ENCODE measurements at regions not wholly inside any gene's neighbourhood (a gene's known extent, or its start where the extent isn't known, plus 50 kb on each side); places are given as distances from the start of the nearest gene placed in this dataset.

DNA sequence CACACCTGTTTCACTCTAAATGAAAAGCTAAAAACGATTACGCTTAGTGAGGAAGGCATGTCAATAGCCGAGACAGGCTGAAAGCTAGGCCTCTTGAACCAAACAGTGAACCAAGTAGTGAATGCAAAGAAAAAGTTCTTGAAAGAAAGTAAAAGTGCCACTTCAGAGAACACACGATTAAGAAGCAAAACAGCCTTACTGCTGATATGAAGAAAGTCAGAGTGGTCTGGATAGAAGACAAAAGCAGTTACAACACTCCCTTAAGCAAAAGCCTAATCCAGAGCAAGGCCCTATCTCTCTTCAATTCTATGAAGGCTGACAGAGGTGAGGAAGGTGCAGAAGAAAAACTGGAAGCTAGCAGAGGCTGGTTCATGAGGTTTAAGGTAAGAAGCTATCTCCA, 130.7 kb downstream of the SIPA1L2 start:
- ATAC-seq (no peak), DNase-seq (no peak)
- intact Hi-C loops (cut with DNase I, micrococcal nuclease) = no loop called here

DNA sequence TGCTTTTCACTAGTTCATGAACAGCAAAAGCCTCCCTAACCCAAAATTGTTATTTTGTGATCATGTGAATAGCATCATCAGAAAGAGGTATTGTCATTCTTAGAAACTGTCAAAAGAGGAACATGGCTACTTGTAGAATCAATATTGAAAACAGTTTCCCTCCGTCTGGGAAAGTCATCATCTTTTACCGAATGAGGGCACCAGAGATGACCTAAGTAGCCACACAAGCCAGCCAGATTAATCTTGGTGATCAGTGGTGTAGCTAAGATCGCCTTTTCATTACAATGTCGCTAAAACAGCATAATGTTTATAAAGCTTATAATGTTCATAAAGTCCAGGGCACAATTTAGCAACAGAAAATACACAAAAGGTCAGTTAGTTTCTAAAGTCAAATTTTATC, 136.1 kb downstream of the SIPA1L2 start:
- intact Hi-C loops (cut with DNase I, micrococcal nuclease) = no loop called here
- no peak for ATAC-seq

DNA sequence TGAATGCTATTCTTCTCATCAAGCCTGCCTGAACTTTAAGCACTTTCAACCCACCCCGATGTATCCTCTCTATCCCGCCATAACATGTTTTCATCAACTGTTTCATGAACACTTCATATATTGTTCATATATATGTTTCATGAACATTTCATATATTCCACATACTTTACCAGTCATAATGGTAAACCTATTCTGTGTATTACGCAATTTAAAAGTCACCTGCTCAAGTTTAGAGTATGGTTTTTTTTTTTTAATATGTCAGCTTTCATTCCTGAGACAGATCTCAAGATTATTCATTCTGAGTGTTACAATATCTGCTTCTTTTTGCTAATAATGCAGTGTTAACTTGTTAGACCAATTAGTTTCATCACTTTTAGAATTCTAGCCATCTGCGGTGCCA, 140.7 kb downstream of the SIPA1L2 start:
- DNase-seq (no peak), ATAC-seq (no peak)
- intact Hi-C loops (cut with DNase I, micrococcal nuclease) = no loop called here

More for the DNA sequence above, 136.1 kb downstream of the SIPA1L2 start:
- DNase-seq = no peak

DNA sequence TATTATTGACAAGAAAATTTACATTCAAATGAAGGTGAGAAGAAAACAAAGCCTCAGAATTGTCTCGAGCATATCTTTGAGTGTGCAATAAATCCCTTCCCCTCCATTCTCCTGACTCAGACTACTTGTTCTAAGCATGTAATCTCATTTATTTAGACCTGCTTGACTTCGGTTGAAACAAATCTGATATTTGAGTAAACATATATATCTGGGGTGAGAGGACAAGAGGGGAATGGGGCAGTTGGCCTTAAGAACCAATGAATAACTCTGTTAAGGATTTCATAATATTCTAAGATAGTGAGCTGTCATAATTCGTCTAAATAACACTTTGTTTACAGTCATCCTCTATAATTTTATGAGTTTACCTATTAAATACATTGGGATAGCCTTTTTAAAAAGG, 142.7 kb downstream of the SIPA1L2 start:
- intact Hi-C loops (cut with DNase I, micrococcal nuclease) = no loop called here
- ATAC-seq = no peak
- no peak for DNase-seq

DNA sequence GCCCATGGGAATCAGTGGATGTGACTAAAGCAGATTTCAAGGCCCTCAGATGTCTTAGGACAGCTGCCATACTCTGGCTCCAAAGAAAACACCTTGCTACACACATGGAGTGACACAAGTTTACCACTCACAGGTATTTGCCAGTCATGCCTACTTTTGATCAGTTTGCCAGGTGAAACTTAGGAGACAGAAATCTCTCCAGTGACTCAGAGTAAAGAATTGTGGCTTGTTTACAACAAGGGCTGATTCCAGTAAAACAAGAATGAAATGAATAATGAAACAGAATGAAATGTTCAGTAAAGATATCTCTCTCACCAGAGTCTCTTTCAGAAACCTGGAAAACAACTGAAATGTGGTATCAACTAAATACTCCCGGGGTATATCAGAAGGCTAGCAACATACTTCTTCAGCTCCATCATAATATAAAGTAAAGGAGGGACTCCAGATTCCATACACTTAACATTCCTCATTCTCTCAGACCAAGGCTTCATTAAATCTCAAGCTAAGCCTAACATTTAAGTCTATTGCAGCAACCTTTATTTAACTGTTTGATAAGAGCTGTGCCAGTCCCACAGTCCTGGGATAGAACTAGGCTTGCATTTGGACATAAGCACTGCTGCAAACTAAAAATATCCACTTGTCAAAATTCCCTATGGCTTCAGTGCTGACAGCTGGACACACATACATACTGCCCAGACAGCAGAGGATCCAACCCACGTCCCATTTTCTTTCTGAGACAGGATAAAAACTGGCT, 143.3 kb downstream of the SIPA1L2 start:
- intact Hi-C loops (cut with DNase I, micrococcal nuclease) = no loop called here
- DNase-seq (no peak), ATAC-seq (no peak)

DNA sequence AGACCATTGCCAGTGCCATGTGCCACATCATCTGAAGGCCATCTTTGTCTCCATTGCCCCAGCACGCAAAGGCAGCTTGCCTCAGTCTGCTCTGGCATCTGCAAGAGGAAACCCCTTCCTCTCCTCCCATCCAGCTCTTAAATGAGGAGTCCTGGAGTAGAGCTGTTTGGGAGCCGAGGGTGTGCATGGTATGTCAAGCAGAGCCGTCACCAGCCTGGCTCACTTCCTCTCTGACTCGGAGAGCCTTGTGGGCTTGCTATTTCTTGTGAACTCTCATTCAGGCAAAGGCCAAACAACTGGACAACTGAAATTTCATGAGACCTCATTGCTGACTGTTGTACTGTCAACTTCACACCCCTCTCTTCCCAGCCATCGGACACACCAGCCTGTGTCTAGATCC, 143.9 kb downstream of the SIPA1L2 start:
- DNase-seq = no peak
- intact Hi-C loops (cut with DNase I, micrococcal nuclease) = no loop called here
- no peak for ATAC-seq

DNA sequence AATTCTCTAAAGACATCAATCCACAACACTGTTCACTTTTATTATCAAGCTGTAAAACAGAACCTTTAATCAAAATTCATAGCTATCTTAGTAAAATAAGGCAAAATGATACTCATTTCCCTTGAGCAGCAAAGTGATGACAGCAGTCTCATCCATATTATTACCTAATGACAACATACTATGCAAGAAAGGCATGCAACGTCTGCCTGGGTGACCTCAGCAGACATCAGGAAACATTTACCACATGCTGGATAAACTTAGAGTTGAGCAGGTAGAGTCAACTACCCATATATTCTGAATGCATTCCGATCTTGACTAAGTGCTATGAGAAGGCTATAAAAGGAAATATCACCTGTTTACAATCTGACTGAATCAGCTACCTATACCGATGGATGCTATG, 145.1 kb downstream of the SIPA1L2 start:
- DNase-seq = no peak
- intact Hi-C loops (cut with DNase I, micrococcal nuclease) = no loop called here
- no peak for ATAC-seq

DNA sequence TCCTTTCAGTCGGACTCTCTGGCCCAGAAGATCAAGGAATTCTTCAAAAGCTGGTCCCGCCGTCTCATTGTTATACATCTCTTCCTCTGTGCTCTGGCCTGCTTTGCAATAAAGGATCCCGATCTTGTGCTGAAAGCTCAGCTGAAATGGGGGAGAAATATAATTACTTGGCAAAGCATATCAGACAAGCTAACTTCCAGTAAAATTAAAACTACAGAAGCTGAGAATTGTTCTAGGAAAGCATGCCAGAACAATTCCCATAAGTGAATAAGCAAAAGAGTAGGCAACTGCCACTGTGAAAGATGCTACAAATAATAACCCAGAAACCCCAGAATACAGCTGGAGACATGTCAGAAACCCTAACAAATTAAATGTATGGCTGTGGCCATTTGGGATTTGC, 146.1 kb downstream of the SIPA1L2 start:
- no peak for DNase-seq

DNA sequence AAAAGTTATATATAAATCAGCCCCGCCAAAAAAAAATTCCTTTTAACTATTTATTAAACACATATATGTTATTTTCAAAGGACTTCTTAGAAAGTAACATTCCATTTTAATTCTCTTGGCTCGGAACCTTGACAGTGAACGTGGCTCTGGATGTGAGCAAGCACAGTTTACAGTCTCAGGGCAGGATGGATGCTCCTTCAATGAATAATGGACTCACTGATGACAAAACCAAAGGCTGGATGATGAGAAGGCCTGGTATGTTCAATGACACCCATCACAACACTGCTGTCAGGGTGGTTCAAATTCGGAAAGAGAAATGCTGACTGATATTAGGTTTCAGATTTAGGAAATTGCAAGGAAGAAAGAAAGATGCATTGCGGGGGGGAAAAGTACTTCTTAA, 148.8 kb downstream of the SIPA1L2 start:
- intact Hi-C loops (cut with DNase I, micrococcal nuclease) = no loop called here
- ATAC-seq (no peak), DNase-seq (no peak)

More for the DNA sequence above, 146.1 kb downstream of the SIPA1L2 start:
- no peak for ATAC-seq
- intact Hi-C loops (cut with DNase I, micrococcal nuclease) = no loop called here

DNA sequence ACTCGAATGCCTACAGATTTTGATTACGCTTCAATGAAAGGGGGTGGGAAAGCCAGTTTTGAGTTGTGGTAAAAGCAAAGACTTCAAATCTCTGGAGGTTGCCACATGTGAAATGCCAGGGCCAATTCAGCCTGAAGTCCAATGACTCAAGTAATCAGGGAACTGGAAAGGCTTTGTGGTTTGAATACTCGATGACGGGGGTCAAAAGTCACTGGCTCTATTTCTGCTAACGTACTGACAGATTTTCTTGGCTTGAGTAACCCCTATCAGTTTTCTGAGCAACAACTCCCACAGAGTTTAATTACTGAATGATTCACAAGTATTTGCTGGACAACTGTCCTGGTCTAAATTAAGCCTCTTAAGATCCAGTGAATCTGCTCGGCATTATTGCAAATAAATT, 152.2 kb downstream of the SIPA1L2 start:
- DNase-seq (no peak), ATAC-seq (no peak)
- intact Hi-C loops (cut with DNase I, micrococcal nuclease) = no loop called here

DNA sequence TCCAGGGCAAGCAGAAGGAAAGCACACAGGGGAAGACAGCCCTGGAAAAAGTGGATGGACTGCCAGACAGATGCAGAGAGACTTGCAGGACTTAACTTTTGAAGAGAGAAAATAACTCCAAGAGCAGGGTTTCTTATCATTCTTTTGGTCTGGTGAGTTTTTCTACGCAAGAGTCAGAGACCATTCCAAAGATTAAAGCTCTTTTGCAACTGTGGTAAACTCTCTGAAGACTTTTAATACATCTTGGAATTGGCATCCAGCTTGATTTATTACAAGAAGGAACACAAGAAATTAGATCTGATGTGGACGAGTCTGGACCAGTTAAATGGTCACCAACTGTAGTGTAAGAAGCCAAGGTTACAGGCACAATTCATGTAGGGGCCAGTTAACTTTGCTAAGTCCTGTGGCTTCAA, 153.4 kb downstream of the SIPA1L2 start:
- ATAC-seq (no peak), DNase-seq (no peak)
- intact Hi-C loops (cut with DNase I, micrococcal nuclease) = no loop called here

DNA sequence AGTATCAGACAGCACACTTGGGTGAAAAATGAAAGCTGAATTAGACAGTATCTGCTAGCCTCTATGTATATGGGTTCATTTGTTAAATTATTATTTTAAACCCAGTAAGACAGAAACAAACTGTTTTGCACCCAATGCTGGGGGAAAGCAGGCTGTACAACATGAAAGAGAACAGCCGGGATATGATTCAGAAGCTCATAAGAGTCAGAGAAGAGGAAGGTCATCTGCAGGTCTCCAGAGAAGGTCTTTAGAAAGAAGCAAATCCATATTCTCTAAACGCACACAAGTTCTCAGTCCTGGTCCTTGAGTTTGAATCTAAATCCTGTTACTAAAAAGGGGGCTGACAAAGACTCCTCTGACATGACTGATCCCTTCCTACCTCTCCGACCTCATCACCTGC, 155.1 kb downstream of the SIPA1L2 start:
- intact Hi-C loops (cut with DNase I, micrococcal nuclease) = no loop called here
- no peak for ATAC-seq
- no peak for DNase-seq

DNA sequence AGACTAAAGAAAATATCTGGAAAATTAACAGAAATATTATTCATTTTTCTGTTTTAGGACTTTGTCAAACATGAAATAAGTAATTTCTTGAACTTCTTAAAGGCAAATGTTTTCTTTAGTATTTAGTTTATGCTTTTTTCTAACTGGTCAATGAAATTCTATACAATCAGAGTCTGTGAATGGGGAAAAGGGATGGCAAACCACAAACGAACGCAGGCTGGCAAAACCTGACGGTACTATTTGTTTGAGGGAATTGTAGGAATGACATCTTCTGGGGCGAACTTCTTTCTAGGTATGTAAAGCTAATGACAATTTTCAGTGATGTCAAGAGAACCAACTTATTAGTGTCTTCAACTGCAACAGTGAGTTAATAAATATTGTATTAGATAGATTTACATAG, 156.0 kb downstream of the SIPA1L2 start:
- ATAC-seq (no peak), DNase-seq (no peak)
- intact Hi-C loops (cut with DNase I, micrococcal nuclease) = no loop called here

DNA sequence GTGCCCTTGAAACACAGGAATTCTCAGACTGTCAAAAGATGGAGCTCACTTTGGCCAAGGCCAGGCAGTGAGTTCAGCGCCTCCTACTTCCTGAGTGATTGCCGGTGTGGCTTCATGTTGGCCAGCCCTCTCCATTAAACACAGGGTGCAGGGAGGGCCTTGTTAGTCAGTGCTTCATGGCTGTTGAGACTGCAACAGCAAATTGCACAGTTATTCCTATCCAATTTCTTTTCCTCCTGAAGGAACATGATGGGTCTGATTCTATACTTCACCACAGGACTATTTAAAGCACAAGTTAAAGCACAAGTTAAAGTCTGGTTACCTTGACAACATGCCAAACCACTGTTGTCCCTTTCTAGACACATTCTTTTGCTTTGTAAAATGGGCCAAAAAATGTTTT, 156.6 kb downstream of the SIPA1L2 start:
- intact Hi-C loops (cut with DNase I, micrococcal nuclease) = no loop called here
- DNase-seq = no peak
- peak; percentile 55 for ATAC-seq

DNA sequence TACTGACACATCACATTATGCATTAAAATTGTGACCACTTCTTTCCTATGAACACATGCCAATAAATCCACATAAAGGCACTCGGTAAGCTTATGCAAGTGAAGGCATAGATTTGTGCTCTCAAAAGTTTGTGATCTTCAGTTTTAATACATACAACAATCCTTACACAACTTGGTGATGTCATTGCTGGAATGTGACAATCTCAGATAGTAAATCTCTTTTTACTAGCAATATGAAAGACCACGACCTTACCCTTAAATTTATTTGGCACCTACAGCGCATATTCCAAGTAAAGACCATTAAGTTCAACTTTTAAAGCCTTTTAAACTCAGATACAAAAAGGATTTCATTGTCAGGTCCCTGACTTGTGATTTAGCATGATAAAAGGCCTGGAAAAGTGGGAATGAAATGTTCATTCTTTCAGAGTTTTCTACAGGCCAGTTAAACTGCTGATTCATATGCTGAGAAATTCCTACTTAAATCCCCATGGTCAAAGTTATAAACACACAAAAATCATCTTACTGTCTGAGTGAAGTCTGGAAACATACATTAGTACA, 157.4 kb downstream of the SIPA1L2 start:
- intact Hi-C loops (cut with DNase I, micrococcal nuclease) = no loop called here
- ATAC-seq (no peak), DNase-seq (no peak)

DNA sequence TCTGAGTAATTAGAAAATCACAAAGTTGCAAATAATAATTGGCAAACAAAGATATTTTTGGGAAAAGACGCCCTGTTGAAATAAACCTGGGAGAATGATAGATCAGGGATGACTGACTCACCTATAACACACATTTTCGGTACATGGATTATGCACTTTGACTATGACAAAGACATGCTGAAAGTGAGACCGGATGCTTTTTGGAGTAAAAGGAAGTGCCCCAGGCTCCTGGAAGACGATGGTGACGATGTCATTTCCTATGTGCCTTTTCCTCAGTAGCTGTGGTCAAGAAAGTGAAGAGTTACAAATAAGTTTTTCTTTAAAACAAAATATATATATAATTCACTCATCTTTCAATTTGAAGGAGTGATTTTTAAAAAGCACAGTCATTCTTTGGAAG, 158.7 kb downstream of the SIPA1L2 start:
- ATAC-seq (no peak), DNase-seq (no peak)
- intact Hi-C loops (cut with DNase I, micrococcal nuclease) = no loop called here

DNA sequence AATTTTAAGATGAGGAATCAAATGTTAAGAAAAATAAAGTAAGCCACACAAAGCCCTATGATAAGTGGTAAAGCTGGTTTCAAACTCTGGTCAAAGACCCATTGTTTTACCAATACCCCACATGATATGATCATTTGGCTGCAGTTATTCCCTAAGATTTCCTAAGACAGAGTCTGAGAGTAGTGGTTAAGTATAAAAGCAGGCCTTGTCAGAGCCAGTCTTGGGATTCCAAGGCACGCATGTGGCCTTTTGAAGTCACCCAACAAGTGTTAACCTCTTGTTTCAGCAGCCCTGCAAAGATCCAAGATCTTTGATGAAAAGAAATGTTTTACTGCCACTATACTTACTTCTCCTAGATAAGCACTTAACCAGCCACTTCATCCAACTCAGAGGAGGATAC, 159.2 kb downstream of the SIPA1L2 start:
- no peak for DNase-seq
- no peak for ATAC-seq
- intact Hi-C loops (cut with DNase I, micrococcal nuclease) = no loop called here

DNA sequence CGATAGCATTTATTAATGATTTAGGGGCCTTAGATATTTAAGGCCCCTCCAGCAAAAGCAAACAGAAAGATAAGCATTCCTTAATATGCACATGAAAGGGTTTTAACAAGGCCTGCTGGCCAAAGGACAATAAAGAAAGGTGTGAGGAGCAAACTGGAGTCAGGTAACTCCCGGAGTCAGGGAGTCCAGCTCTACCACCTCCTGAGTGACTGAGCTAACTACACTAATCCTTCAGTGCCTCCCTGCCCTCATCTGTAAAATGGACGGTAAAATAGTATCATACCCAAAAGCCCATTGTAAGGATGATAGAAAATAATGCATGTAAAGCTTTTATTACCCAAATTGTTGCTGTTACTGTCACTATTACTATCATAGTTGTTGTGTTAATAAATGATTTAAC, 161.7 kb downstream of the SIPA1L2 start:
- intact Hi-C loops (cut with DNase I, micrococcal nuclease) = no loop called here
- ATAC-seq (no peak), DNase-seq (no peak)

DNA sequence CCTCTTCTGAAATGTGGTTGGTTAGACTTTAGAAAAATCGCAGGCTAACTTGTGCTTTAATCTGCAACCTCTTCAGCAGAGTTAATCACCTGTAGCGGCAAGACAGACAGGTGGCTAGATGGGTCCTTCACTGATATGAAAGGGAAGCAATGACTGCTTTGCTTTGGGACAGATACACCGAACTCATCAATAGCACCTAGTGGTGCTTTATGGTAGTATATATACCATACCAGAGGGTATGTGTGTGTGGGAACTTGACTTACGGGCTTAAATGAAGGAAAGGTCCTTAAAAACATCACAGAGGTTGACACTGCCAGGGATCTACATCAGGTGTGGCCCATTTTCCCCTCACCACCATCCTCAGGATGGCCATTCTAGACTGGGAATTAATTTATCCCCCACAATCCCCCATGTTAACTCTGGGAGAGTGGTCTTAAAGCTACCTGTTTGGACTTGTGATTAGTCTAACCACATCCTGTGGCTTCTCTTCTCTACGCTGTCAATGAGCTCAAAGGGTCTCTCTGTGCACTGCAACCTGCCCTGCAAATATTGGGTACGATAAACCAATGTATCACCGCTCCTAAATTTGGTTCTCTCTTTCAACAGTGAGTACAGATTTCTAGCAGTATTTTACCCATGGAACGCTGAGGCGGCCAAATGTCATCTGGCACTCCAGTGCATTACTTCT, 162.7 kb downstream of the SIPA1L2 start:
- intact Hi-C loops (cut with DNase I, micrococcal nuclease) = no loop called here
- ATAC-seq = peak; percentile 28

DNA sequence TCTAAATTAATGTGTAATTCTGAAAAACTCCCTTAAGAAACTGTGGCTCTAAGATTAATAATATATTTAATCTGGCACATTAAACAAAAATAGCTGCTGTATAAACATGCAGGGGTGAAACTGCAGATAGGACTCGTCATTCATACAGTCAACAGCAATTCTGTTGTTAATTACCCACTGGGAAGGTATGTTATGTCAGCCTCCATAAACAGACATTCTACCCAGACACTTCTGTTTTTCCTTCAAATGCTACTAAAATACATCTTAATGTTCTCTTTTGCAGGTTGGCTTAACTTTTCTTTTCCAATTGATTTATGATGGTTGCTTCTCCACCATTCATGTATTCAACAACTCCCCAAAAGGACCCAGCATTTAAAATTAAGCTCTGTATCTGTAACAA, 165.6 kb downstream of the SIPA1L2 start:
- DNase-seq (no peak), ATAC-seq (no peak)
- intact Hi-C loops (cut with DNase I, micrococcal nuclease) = no loop called here

More for the DNA sequence above, 162.7 kb downstream of the SIPA1L2 start:
- no peak for DNase-seq

DNA sequence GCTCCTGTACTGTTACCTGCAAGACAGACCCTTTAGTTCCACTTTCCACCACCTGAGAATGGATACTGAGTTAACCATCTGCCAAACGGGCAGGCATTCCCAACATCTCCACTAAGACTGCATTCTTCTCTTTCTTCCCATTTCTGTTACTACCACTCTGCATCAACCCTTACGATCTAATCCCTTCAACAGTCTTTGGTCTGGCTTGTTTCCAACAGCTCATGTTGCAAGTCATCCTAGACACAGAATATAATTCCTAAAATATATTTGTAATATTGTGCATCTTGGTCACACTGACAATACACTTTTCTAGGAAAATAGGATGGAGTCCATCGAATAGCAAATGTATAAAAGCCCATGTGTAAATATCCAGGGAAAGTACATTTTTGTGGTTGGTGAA, 166.7 kb downstream of the SIPA1L2 start:
- DNase-seq = no peak
- intact Hi-C loops (cut with DNase I, micrococcal nuclease) = no loop called here
- ATAC-seq = no peak

All from left colon (tissue), 2 donors.